Testis (tissue), 2 donors: ENCODE measurements at regions not wholly inside any gene's neighbourhood (a gene's known extent, or its start where the extent isn't known, plus 50 kb on each side); places are given as distances from the start of the nearest gene placed in this dataset.

Source experiments
- DNase-seq: peaks from one replicate; pipeline ENCODE4 v3.0.0-alpha.2; 2019
- H3K27ac ChIP-seq, 2 donors: fragments of 200-600 bp; sonication (generic); one replicate each; pipeline ENCODE4 v1.5.1; 2019
- H3K27me3 ChIP-seq: fragments of 200-600 bp; sonication (generic); one replicate; pipeline ENCODE4 v1.5.1; 2019
- H3K36me3 ChIP-seq: fragments of 200-600 bp; sonication (generic); one replicate; pipeline ENCODE4 v1.5.1; 2017; ENCODE audit warnings: low read depth; ENCODE audit errors: missing control alignments
- H3K4me1 ChIP-seq: fragments of 200-600 bp; sonication (generic); one replicate; pipeline ENCODE4 v1.5.1; 2019
- H3K4me3 ChIP-seq, 2 donors: fragments of 200-600 bp; sonication (generic); one replicate each; pipeline ENCODE4 v1.5.1; 2017 to 2019
- H3K9me3 ChIP-seq: fragments of 200-600 bp; sonication (generic); one replicate; pipeline ENCODE4 v1.5.1; 2017
- POLR2A ChIP-seq: fragments of 450-650 bp; IDR thresholded peaks from one replicate; pipeline ENCODE4 v1.6.1; 2017; ENCODE audit warnings: antibody characterized with exemption, mild to moderate bottlenecking, moderate library complexity
- WGBS, 2 donors: methylation state at CpG; one replicate each; pipeline ENCODE4 v1.1.5; 2018; 5-methylcytosine and 5-hydroxymethylcytosine counted together
- intact Hi-C: fragments of 100-400 bp; cut with DNase I; formaldehyde crosslinking; loops from one replicate; pipeline ENCODE4 v1.15.1; 2023; ENCODE audit warnings: low total_unique reads
- TF ChIP-seq, protein P1 (sequence below), 3 experiments: fragments of 450-650 bp in 2 of 3; fragments of 200-600 bp in 1 of 3; sonication (generic) in 1 of 3; IDR thresholded peaks; one replicate each; pipeline ENCODE4 v1.5.1; 2016 to 2019; ENCODE audit warnings: antibody characterized with exemption in 3 of 3, mild to moderate bottlenecking in 2 of 3, moderate library complexity in 1 of 3

DNA sequence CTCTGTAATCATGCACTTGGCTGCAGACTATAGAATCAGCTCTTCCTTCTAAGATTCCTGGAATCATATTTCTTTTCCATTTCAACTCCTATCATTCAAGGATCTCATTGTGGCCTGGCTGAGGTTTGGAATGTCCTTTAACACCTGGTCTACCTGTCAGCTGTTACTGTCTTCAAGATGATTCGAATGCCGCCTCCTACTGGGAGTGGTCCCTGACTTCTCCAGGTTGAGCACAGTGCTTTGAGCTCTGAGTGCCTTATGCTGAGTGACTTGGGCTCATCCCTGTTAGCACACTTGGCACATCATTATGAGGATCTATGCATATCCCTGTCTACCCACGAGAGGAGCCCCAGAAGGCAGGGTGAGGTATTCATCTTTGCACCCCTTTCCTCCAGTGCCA, 87.6 kb downstream of the MARCHF4 start:
- Histone ChIP-seq H3K9me3 (no peaks in the 10 kb centered on the region), H3K36me3 (no peaks in the 10 kb centered on the region), H3K4me3 (no peak overlapping the region), H3K4me1 (no peaks in the 10 kb centered on the region), H3K27ac (no peak overlapping the region), H3K27me3 (no peaks in the 10 kb centered on the region)
- intact Hi-C loops, result no loop called here
- no peak for DNase-seq
- whole genome bisulfite sequencing, 2 donors, result 83 to 96% methylated on average over 3 of the region's 3 CpGs
- TF ChIP-seq, protein P1, sequence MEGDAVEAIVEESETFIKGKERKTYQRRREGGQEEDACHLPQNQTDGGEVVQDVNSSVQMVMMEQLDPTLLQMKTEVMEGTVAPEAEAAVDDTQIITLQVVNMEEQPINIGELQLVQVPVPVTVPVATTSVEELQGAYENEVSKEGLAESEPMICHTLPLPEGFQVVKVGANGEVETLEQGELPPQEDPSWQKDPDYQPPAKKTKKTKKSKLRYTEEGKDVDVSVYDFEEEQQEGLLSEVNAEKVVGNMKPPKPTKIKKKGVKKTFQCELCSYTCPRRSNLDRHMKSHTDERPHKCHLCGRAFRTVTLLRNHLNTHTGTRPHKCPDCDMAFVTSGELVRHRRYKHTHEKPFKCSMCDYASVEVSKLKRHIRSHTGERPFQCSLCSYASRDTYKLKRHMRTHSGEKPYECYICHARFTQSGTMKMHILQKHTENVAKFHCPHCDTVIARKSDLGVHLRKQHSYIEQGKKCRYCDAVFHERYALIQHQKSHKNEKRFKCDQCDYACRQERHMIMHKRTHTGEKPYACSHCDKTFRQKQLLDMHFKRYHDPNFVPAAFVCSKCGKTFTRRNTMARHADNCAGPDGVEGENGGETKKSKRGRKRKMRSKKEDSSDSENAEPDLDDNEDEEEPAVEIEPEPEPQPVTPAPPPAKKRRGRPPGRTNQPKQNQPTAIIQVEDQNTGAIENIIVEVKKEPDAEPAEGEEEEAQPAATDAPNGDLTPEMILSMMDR (IDR thresholded peaks at IDR 0.05), result no peak
- no peak for TF ChIP-seq POLR2A

- no peaks in the 10 kb centered on the region for H3K27me3 ChIP-seq
- TF ChIP-seq, protein P1 (IDR thresholded peaks at IDR 0.05), result peak in 1 of 3 experiments; percentile 35
- no peak for TF ChIP-seq POLR2A
- WGBS, 2 donors, result 85 to 86% methylated on average over 12 of the region's 12 CpGs
- no peak overlapping the region for H3K27ac ChIP-seq
- intact Hi-C loops, result no loop called here
- DNase-seq, result peak; percentile 39
- no peak overlapping the region for H3K4me3 ChIP-seq
- H3K4me1 ChIP-seq, result no peaks in the 10 kb centered on the region
- no peaks in the 10 kb centered on the region for H3K9me3 ChIP-seq
- no peaks in the 10 kb centered on the region for H3K36me3 ChIP-seq
These were observed 89.0 kb downstream of the MARCHF4 start for GRCh38 chr2:216283038-216283900.

- no peaks in the 10 kb centered on the region for H3K9me3 ChIP-seq
- no peak for DNase-seq
- intact Hi-C loops, result no loop called here
- no peaks in the 10 kb centered on the region for H3K4me1 ChIP-seq
- H3K36me3 ChIP-seq, result no peaks in the 10 kb centered on the region
- H3K27ac ChIP-seq, result no peak overlapping the region
- TF ChIP-seq, protein P1 (IDR thresholded peaks at IDR 0.05), result no peak
- no peak for TF ChIP-seq POLR2A
- H3K27me3 ChIP-seq, result no peaks in the 10 kb centered on the region
- WGBS, 2 donors, result 44 to 61% methylated on average over 2 of the region's 2 CpGs
- no peak overlapping the region for H3K4me3 ChIP-seq
These were observed 90.4 kb downstream of the MARCHF4 start for GRCh38 chr2:216281876-216282275.

GRCh38 chr2:216281316-216281715, 91.0 kb downstream of the MARCHF4 start:
- Histone ChIP-seq H3K27ac (no peak overlapping the region), H3K4me3 (no peak overlapping the region), H3K9me3 (no peaks in the 10 kb centered on the region), H3K27me3 (no peaks in the 10 kb centered on the region), H3K36me3 (no peaks in the 10 kb centered on the region), H3K4me1 (no peaks in the 10 kb centered on the region)
- intact Hi-C loops, result no loop called here
- TF ChIP-seq POLR2A, result no peak
- TF ChIP-seq, protein P1 (IDR thresholded peaks at IDR 0.05), result no peak
- 80 to 83% methylated on average over 1 of the region's 1 CpG for WGBS, 2 donors
- DNase-seq, result no peak

DNA sequence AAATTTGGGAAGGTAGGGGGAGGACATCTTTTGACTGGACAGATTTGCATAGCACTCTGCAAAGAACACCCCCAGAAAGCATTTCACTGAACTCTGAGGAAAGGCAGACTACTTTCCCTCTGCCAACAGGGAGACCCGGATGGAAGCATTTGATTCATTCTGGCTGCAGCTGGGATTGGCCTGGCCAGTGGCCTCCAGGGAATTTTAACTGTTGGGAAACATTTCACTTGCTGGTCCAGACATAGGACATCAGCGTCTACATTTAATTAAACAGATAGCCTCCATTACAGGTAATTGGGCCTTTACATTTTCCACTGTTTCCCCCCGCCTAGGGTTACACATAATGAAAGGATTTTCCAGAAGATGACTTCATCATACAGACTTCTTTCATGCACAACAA, 92.8 kb downstream of the MARCHF4 start:
- WGBS, 2 donors, result 57 to 65% methylated on average over 3 of the region's 3 CpGs
- no peaks in the 10 kb centered on the region for H3K36me3 ChIP-seq
- no peak overlapping the region for H3K4me3 ChIP-seq
- DNase-seq, result no peak
- H3K27ac ChIP-seq, result peak overlapping the region in 1 of 2 donors; percentile 30
- no peaks in the 10 kb centered on the region for H3K9me3 ChIP-seq
- TF ChIP-seq, protein P1 (IDR thresholded peaks at IDR 0.05), result no peak
- no peak for TF ChIP-seq POLR2A
- no peaks in the 10 kb centered on the region for H3K4me1 ChIP-seq
- H3K27me3 ChIP-seq, result no peaks in the 10 kb centered on the region
- intact Hi-C loops, result no loop called here
